ENCODE measurements at regions not wholly inside any gene's neighbourhood (a gene's known extent, or its start where the extent isn't known, plus 50 kb on each side); places are given as distances from the start of the nearest gene placed in this dataset.

DNA sequence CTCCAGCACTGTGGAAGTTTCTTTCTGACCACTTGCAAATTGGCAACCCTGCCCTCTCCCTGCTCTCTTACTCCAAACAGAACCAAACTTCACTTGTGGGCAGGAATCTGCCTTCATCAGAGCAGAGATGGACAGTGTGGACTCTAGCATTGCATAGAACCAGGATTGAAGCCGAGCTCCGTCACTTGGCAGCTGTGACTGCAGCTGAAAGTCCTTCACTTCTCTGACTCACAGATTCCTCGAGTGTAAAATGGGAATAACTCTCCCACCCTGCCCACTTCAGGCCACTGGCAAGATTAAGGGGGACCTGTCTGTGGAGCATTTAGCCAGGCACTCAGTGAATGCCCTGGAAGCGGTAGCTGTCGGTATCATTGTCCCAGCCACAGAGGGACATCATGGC, 75.7 kb upstream of the ZBTB40 start:
- 90% methylated on average over 4 of the region's 5 CpGs for whole genome bisulfite sequencing (ENCODE audit: insufficient coverage)

DNA sequence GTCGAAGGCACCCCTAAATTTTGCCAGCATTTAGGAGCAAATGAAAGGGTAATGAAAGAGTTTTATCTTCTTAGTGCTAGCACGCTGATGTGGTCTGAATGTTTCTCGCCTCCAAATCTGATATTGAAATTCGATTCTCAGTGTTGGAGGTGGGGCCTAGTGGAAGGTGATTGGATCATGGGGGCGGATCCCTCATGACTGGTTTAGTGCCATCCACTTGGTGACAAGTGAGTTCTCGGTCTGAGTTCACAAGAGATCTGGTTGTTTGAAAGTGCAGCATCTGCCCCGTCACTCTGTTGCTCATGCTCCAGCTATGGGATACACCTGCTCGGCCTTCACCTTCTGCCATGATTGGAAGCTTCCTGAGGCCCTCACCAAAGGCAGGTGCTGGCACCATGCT, 75.1 kb upstream of the ZBTB40 start:
- Histone ChIP-seq H3K9me3 (replicated peaks in 1 of 2; ENCODE audit: control insufficient read depth in 1 of 2, insufficient read depth in 1 of 2, low read length in 2 of 2) (no peaks in the 10 kb centered on the region), H3K4me1 (ENCODE audit: control insufficient read depth in 1 of 2, insufficient read depth in 2 of 2, low read length in 2 of 2) (no peaks in the 10 kb centered on the region), H3K9ac (ENCODE audit: insufficient read depth, low read length, poor library complexity, severe bottlenecking) (no peak overlapping the region), H2AFZ (ENCODE audit: insufficient read depth, low read depth, low read length, poor library complexity, severe bottlenecking) (no peak overlapping the region), H3K36me3 (replicated peaks in 1 of 2; ENCODE audit: control insufficient read depth in 1 of 2, insufficient read depth in 2 of 2, low read length in 2 of 2) (no peaks in the 10 kb centered on the region), H3K79me2 (ENCODE audit: insufficient read depth, low read length) (no peaks in the 10 kb centered on the region), H3K4me2 (replicated peaks; ENCODE audit: extremely low read depth, low read length, poor library complexity, severe bottlenecking) (no peak overlapping the region), H3K4me3 (replicated peaks in 1 of 3; ENCODE audit: low read depth in 2 of 3, low read length in 3 of 3) (no peak overlapping the region), H4K20me1 (ENCODE audit: insufficient read depth, low read length) (no peaks in the 10 kb centered on the region), H3K27me3 (ENCODE audit: control insufficient read depth in 2 of 2, insufficient read depth in 2 of 2, low read length in 2 of 2) (no peaks in the 10 kb centered on the region), H3K27ac (ENCODE audit: low read depth in 1 of 2, low read length in 2 of 2) (no peak overlapping the region)
- no peaks in the 10 kb centered on the region for H3K36me3 Mint-ChIP-seq
- peaks cover 11 to 16% (median 15%) of the 10 kb centered on the region in 3 donors for H3K27me3 Mint-ChIP-seq (ENCODE audit: low read depth in 3 of 3)
- peak overlapping the region in 1 of 7 donors; percentile 1 for H3K27ac Mint-ChIP-seq
- intact Hi-C loops (cut with micrococcal nuclease), result no loop called here
- no peak overlapping the region for H3K4me3 Mint-ChIP-seq
- DNase-seq, result no peak
- WGBS (ENCODE audit: insufficient coverage), result 97% methylated on average over 8 of the region's 8 CpGs
- TF ChIP-seq CTCF (IDR thresholded peaks at IDR 0.05), result no peak
- no peaks in the 10 kb centered on the region for H3K4me1 Mint-ChIP-seq
- H3K9me3 Mint-ChIP-seq, result peaks cover 0 to 7% (median 0%) of the 10 kb centered on the region in 7 donors

More for the DNA sequence above, 75.7 kb upstream of the ZBTB40 start:
- Histone ChIP-seq H3K79me2 (ENCODE audit: insufficient read depth, low read length) (no peaks in the 10 kb centered on the region), H4K20me1 (ENCODE audit: insufficient read depth, low read length) (no peaks in the 10 kb centered on the region), H3K27me3 (ENCODE audit: control insufficient read depth in 2 of 2, insufficient read depth in 2 of 2, low read length in 2 of 2) (no peaks in the 10 kb centered on the region), H3K4me3 (replicated peaks in 1 of 3; ENCODE audit: low read depth in 2 of 3, low read length in 3 of 3) (no peak overlapping the region), H3K9me3 (replicated peaks in 1 of 2; ENCODE audit: control insufficient read depth in 1 of 2, insufficient read depth in 1 of 2, low read length in 2 of 2) (no peaks in the 10 kb centered on the region), H3K9ac (ENCODE audit: insufficient read depth, low read length, poor library complexity, severe bottlenecking) (no peak overlapping the region), H3K4me2 (replicated peaks; ENCODE audit: extremely low read depth, low read length, poor library complexity, severe bottlenecking) (no peak overlapping the region), H2AFZ (ENCODE audit: insufficient read depth, low read depth, low read length, poor library complexity, severe bottlenecking) (no peak overlapping the region), H3K27ac (ENCODE audit: low read depth in 1 of 2, low read length in 2 of 2) (no peak overlapping the region), H3K4me1 (ENCODE audit: control insufficient read depth in 1 of 2, insufficient read depth in 2 of 2, low read length in 2 of 2) (no peaks in the 10 kb centered on the region), H3K36me3 (replicated peaks in 1 of 2; ENCODE audit: control insufficient read depth in 1 of 2, insufficient read depth in 2 of 2, low read length in 2 of 2) (no peaks in the 10 kb centered on the region)
- Mint-ChIP-seq H3K36me3 (no peaks in the 10 kb centered on the region), H3K27ac (no peak overlapping the region), H3K4me3 (no peak overlapping the region), H3K4me1 (no peaks in the 10 kb centered on the region), H3K27me3 (ENCODE audit: low read depth in 3 of 3) (peaks cover 10 to 17% (median 14%) of the 10 kb centered on the region in 3 donors), H3K9me3 (peaks cover 0 to 7% (median 0%) of the 10 kb centered on the region in 7 donors)
- TF ChIP-seq CTCF (IDR thresholded peaks at IDR 0.05), result no peak
- intact Hi-C loops (cut with micrococcal nuclease), result no loop called here
- no peak for DNase-seq

Measured in CD14-positive monocyte (primary cell).